Mammary epithelial cell (primary cell): ENCODE measurements at regions not wholly inside any gene's neighbourhood (a gene's known extent, or its start where the extent isn't known, plus 50 kb on each side); places are given as distances from the start of the nearest gene placed in this dataset.

Experiments
- CTCF ChIP-seq, 2 donors: IDR thresholded peaks in 1 of 2; conservative IDR thresholded peaks in 1 of 2; 2 replicates each; pipeline ENCODE4 v1.5.1; 2011 to 2012; ENCODE audit warnings: inconsistent platforms in 2 of 2, low read length in 2 of 2, mild to moderate bottlenecking in 2 of 2, control low read depth in 1 of 2, low read depth in 1 of 2; ENCODE audit not compliant: insufficient read depth in 1 of 2; ENCODE audit errors: extremely low read depth in 1 of 2
- EZH2 ChIP-seq: IDR thresholded peaks from 2 replicates; pipeline ENCODE4 v1.6.1; 2012; ENCODE audit warnings: low read length, inconsistent platforms, borderline replicate concordance

GRCh38 chr5:128636361-128636760 lies 98.3 kb upstream of the FBN2 start:
- TF ChIP-seq CTCF (conservative IDR thresholded peaks at IDR 0.05 in 1 of 2, IDR thresholded peaks at IDR 0.05 in 1 of 2; ENCODE audit: extremely low read depth in 1 of 2, insufficient read depth in 1 of 2, low read depth in 1 of 2, low read length in 2 of 2) (no peak), EZH2 (no peak)
